ENCODE measurements at regions not wholly inside any gene's neighbourhood (a gene's known extent, or its start where the extent isn't known, plus 50 kb on each side); places are given as distances from the start of the nearest gene placed in this dataset.
A peak's percentile ranks its signal among the peaks of the same experiment; 100 is the strongest.

DNA sequence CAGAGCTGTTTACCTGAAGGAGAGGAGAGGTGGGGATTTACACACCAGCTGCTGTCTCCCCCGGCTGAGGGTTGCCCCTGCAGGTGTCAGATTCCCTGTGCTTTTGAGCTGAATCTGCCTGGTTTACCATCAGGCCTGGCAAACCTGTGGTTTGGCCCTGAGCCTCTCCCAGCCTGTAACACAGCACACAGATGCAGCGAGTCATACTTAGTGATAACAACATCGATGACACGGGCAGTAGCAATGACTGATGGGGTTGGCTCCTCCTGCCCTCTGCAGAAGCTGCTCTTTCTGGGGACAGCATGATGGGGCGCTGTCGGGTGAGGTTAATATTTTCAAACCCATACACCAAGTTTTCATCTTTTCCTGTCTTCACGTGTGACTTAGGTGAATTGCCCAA is 380.0 kb upstream of the B3GAT1 start:
- peak; percentile 11 for DNase-seq (ENCODE audit: low read depth)
- TF ChIP-seq, protein P1, sequence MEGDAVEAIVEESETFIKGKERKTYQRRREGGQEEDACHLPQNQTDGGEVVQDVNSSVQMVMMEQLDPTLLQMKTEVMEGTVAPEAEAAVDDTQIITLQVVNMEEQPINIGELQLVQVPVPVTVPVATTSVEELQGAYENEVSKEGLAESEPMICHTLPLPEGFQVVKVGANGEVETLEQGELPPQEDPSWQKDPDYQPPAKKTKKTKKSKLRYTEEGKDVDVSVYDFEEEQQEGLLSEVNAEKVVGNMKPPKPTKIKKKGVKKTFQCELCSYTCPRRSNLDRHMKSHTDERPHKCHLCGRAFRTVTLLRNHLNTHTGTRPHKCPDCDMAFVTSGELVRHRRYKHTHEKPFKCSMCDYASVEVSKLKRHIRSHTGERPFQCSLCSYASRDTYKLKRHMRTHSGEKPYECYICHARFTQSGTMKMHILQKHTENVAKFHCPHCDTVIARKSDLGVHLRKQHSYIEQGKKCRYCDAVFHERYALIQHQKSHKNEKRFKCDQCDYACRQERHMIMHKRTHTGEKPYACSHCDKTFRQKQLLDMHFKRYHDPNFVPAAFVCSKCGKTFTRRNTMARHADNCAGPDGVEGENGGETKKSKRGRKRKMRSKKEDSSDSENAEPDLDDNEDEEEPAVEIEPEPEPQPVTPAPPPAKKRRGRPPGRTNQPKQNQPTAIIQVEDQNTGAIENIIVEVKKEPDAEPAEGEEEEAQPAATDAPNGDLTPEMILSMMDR (IDR thresholded peaks at IDR 0.05; ENCODE audit: insufficient read depth, low read length, severe bottlenecking), result no peak
- Histone ChIP-seq H3K27me3 (ENCODE audit: control insufficient read depth, insufficient read depth, low read length) (no peaks in the 10 kb centered on the region), H3K4me3 (ENCODE audit: low read depth, low read length) (no peak overlapping the region), H3K36me3 (ENCODE audit: control insufficient read depth, insufficient read depth, low read length) (no peaks in the 10 kb centered on the region)
- no peak for FAIRE-seq

DNA sequence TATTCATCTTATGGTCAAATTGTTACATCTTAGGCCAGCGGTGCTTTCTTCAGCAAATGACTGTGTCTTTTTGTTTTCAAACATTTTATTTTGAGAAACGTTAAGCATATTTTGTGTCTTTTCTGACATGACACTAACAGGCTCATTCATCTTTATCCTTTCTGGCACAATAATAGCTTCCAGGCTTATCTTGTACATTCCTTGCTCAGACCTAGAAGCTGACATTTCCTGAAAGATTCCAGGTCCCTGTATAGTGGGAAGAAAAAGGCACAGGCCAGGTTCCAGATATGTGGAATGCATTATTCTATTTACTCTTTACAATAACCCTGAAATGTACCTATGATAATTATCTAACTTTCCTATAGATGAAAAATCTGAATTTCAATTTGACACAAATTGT is 379.1 kb upstream of the B3GAT1 start:
- TF ChIP-seq, protein P1 (IDR thresholded peaks at IDR 0.05; ENCODE audit: insufficient read depth, low read length, severe bottlenecking), result no peak
- Histone ChIP-seq H3K4me3 (ENCODE audit: low read depth, low read length) (no peak overlapping the region), H3K27me3 (ENCODE audit: control insufficient read depth, insufficient read depth, low read length) (no peaks in the 10 kb centered on the region), H3K36me3 (ENCODE audit: control insufficient read depth, insufficient read depth, low read length) (no peaks in the 10 kb centered on the region)
- no peak for DNase-seq (ENCODE audit: low read depth)
- no peak for FAIRE-seq

DNA sequence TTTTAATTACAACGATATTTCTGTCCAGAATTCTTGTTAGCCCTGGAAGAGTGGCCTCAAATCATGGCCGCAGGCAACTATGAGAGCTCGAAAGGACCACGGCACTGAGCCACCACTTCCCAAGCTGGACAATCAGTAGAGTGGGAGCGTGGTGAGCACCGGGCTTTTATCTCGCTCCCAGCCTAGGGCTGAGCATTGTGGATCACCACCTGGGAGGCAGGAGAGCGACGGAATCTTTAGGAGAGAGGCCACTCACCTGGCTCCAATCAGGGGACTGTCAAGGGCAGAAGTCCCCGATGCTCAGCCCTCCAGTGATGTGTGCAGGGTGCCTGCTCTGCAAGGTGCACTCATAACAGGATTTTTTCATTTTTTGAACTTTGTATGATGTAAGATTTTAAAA is 377.1 kb upstream of the B3GAT1 start:
- DNase-seq (ENCODE audit: low read depth), result no peak
- Histone ChIP-seq H3K27me3 (ENCODE audit: control insufficient read depth, insufficient read depth, low read length) (no peaks in the 10 kb centered on the region), H3K4me3 (ENCODE audit: low read depth, low read length) (no peak overlapping the region), H3K36me3 (ENCODE audit: control insufficient read depth, insufficient read depth, low read length) (no peaks in the 10 kb centered on the region)
- TF ChIP-seq, protein P1 (IDR thresholded peaks at IDR 0.05; ENCODE audit: insufficient read depth, low read length, severe bottlenecking), result no peak
- no peak for FAIRE-seq

DNA sequence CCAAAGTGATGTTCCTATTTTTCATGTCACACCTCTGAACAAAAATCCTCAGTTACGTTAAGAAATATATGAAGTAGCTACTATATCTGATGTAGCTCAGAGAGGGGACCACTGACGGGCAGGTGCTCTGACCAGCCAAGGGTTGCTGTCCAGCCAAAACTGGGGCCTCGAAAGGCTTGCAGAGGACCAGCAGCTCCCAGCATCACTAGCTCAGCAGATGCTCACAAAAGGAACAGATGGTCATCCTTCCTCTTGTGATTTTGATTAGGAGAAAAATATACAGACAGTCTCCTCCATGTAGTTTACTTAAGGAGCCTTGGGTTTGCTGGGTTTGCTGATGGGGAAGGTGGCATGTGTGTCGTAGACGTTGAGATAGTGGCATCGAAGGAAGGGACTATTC is 374.6 kb upstream of the B3GAT1 start:
- no peaks in the 10 kb centered on the region for H3K36me3 ChIP-seq (ENCODE audit: control insufficient read depth, insufficient read depth, low read length)
- no peaks in the 10 kb centered on the region for H3K27me3 ChIP-seq (ENCODE audit: control insufficient read depth, insufficient read depth, low read length)
- no peak for FAIRE-seq

DNA sequence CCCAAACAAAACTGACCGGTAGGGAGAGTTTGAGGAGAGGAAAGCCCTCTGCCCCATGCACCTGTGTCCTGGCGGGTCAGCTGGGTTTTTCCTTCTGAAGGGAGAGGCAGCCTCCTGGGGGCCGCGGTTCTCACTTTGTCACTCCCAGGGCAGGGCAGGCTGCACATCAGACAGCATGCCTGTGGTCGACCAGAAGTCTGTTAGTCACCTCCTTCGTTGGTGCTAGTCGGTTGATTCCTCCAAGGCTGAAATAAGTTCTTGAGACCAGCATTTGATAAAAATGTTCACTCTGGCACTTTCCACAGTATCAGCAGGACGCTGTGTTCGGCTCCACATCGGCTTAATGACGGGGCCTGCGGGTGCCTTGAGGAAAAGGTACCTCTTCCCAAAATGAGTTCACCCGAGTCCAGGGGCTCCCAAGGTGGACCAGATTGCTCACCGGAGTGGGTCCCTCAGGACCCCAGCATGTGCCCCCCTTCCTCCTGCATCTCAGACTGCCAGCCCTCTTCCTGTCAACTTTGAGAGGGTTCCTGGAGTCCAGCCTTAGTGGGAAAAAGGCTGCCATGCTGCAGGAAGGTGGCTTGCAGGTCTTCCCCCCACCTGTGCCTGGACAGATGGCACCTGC is 373.7 kb upstream of the B3GAT1 start:
- Histone ChIP-seq H3K4me3 (ENCODE audit: low read depth, low read length) (no peak overlapping the region), H3K27me3 (ENCODE audit: control insufficient read depth, insufficient read depth, low read length) (no peaks in the 10 kb centered on the region), H3K36me3 (ENCODE audit: control insufficient read depth, insufficient read depth, low read length) (no peaks in the 10 kb centered on the region)
- FAIRE-seq (no peak), DNase-seq (ENCODE audit: low read depth) (no peak)
- TF ChIP-seq, protein P1 (IDR thresholded peaks at IDR 0.05; ENCODE audit: insufficient read depth, low read length, severe bottlenecking), result no peak

More for the DNA sequence above, 374.6 kb upstream of the B3GAT1 start:
- H3K4me3 ChIP-seq (ENCODE audit: low read depth, low read length), result no peak overlapping the region
- TF ChIP-seq, protein P1 (IDR thresholded peaks at IDR 0.05; ENCODE audit: insufficient read depth, low read length, severe bottlenecking), result no peak
- DNase-seq (ENCODE audit: low read depth), result no peak

GRCh38 chr11:134785059-134785458 is 373.0 kb upstream of the B3GAT1 start:
- FAIRE-seq, result no peak
- TF ChIP-seq, protein P1 (IDR thresholded peaks at IDR 0.05; ENCODE audit: insufficient read depth, low read length, severe bottlenecking), result no peak
- H3K4me3 ChIP-seq (ENCODE audit: low read depth, low read length), result no peak overlapping the region
- H3K27me3 ChIP-seq (ENCODE audit: control insufficient read depth, insufficient read depth, low read length), result no peaks in the 10 kb centered on the region
- no peaks in the 10 kb centered on the region for H3K36me3 ChIP-seq (ENCODE audit: control insufficient read depth, insufficient read depth, low read length)
- no peak for DNase-seq (ENCODE audit: low read depth)

Data from bronchial epithelial cell (primary cell).